DOHH2 (cell line): ENCODE measurements at regions not wholly inside any gene's neighbourhood (a gene's known extent, or its start where the extent isn't known, plus 50 kb on each side); places are given as distances from the start of the nearest gene placed in this dataset.

Experiments
- CTCF ChIP-seq: fragments of 200-600 bp; sonication (generic); IDR thresholded peaks from one replicate; pipeline ENCODE4 v1.5.1; 2014; ENCODE audit warnings: antibody characterized with exemption, mild to moderate bottlenecking, low read depth, low read length; ENCODE audit not compliant: poor library complexity, severe bottlenecking
- EZH2phosphoT487 ChIP-seq: fragments of 200-600 bp; sonication (generic); IDR thresholded peaks from 2 replicates; pipeline ENCODE4 v1.6.1; 2017; ENCODE audit warnings: borderline replicate concordance, mild to moderate bottlenecking, antibody characterized with exemption, low read length, moderate library complexity, mixed read lengths

DNA sequence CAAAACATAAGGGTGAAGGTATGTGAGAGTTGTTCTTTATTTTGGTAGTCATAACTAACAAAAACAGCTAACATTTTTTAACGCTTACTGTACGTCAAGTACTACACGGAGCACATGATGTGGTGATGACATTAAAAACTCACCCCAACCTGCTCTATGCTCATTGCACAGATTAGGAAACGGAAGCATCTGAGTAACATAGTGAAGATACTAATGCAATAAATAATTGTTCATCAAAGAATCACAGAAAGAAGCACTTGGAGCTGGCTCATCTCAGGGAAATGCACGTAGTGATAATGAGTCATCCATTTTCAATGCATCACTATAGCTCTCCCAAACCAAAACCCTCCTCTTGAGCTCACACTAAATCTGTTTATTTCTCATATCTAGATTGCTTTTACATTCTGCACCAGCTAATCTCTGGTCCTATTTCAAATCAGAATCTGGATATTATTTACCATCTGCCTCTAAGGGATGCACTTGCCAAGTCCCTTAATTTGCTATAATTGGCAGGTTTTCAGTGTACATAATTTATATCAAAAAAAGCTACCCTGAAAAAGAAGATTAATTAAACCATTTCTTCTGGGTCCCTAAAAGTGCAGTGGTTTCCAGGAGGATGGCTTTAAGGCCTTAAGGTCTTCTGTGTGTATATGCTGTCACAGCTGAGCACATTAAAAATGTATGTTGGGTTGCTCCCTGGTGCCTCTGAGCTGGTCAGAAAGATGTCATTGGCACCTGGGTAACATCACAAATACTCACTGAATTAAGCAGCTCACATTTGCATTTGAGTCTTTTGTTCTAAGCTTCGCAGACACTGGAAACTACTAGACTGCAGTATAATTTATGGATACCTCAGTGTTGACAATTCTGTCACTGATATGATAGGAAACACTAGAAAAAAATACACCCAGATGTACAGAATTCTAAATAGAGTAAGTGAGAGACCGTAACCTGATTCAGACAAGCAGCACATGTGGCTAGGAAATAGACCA lies 677.4 kb upstream of the CITED2 start:
- no peak for TF ChIP-seq CTCF
- TF ChIP-seq EZH2phosphoT487, result no peak
